Fibroblast of lung (primary cell): ENCODE measurements at regions not wholly inside any gene's neighbourhood (a gene's known extent, or its start where the extent isn't known, plus 50 kb on each side); places are given as distances from the start of the nearest gene placed in this dataset.

Experiments used
- DNase-seq, 2 donors: peaks; one replicate each; pipeline versions ENCODE4 v3.0.0 to v3.0.0-alpha.2; 2010; ENCODE audit warnings: low read depth in 2 of 2
- H2AFZ ChIP-seq: 2 replicates; pipeline ENCODE4 v1.5.1; 2012; ENCODE audit warnings: low read length, control low read depth, inconsistent platforms
- H3K27ac ChIP-seq: 2 replicates; pipeline ENCODE4 v1.5.1; 2011; ENCODE audit warnings: low read length, control low read depth; ENCODE audit not compliant: insufficient read depth
- H3K27me3 ChIP-seq: 2 replicates; pipeline ENCODE4 v1.5.1; 2011; ENCODE audit warnings: mild to moderate bottlenecking, low read length; ENCODE audit not compliant: control insufficient read depth, insufficient read depth
- H3K36me3 ChIP-seq: 2 replicates; pipeline ENCODE4 v1.5.1; 2011; ENCODE audit warnings: low read length; ENCODE audit not compliant: control insufficient read depth, insufficient read depth
- H3K4me1 ChIP-seq: 2 replicates; pipeline ENCODE4 v1.5.1; 2011; ENCODE audit warnings: low read length; ENCODE audit not compliant: control insufficient read depth, insufficient read depth; ENCODE audit errors: extremely low read depth
- H3K4me2 ChIP-seq: 2 replicates; pipeline ENCODE4 v1.5.1; 2011; ENCODE audit warnings: low read length, control low read depth; ENCODE audit not compliant: insufficient read depth; ENCODE audit errors: extremely low read depth
- H3K4me3 ChIP-seq, 4 experiments: fragments of 200-600 bp in 1 of 4; sonication (generic) in 1 of 4; replicated peaks in 1 of 4; 2 replicates each; pipeline ENCODE4 v1.5.1; 2011 to 2016; ENCODE audit warnings: low read length in 4 of 4, low read depth in 3 of 4, mild to moderate bottlenecking in 3 of 4, control low read depth in 2 of 4, inconsistent platforms in 1 of 4, mixed read lengths in 1 of 4; ENCODE audit not compliant: insufficient read depth in 1 of 4; ENCODE audit errors: control extremely low read depth in 1 of 4
- H3K79me2 ChIP-seq: 2 replicates; pipeline ENCODE4 v1.5.1; 2012; ENCODE audit warnings: mild to moderate bottlenecking, low read length, inconsistent platforms; ENCODE audit not compliant: control insufficient read depth, insufficient read depth
- H3K9ac ChIP-seq: 2 replicates; pipeline ENCODE4 v1.5.1; 2011; ENCODE audit warnings: mild to moderate bottlenecking, low read length, control low read depth; ENCODE audit not compliant: insufficient read depth
- H3K9me3 ChIP-seq: 2 replicates; pipeline ENCODE4 v1.5.1; 2012; ENCODE audit warnings: low read depth, low read length; ENCODE audit not compliant: control insufficient read depth, insufficient read depth
- H4K20me1 ChIP-seq: 2 replicates; pipeline ENCODE4 v1.5.1; 2011; ENCODE audit warnings: low read length; ENCODE audit not compliant: control insufficient read depth, insufficient read depth; ENCODE audit errors: extremely low read depth
- CTCF ChIP-seq, 2 donors: IDR thresholded peaks in 1 of 2; conservative IDR thresholded peaks in 1 of 2; 1 replicate in 1 of 2; 2 replicates in 1 of 2; pipeline ENCODE4 v1.5.1; 2011 to 2012; ENCODE audit warnings: low read length in 2 of 2, control low read depth in 1 of 2, inconsistent platforms in 1 of 2, low read depth in 1 of 2, mild to moderate bottlenecking in 1 of 2
- EZH2 ChIP-seq: IDR thresholded peaks from 2 replicates; pipeline ENCODE4 v1.5.1; 2012; ENCODE audit warnings: low read length, control low read depth, mild to moderate bottlenecking; ENCODE audit errors: missing control alignments

- Histone ChIP-seq H3K4me1 (no peaks in the 10 kb centered on the region), H3K79me2 (no peaks in the 10 kb centered on the region), H3K4me2 (no peak overlapping the region), H3K9ac (no peak overlapping the region), H3K4me3 (no peak overlapping the region), H3K27ac (no peak overlapping the region), H2AFZ (no peak overlapping the region), H3K9me3 (no peaks in the 10 kb centered on the region), H4K20me1 (no peaks in the 10 kb centered on the region), H3K27me3 (peaks cover 3% of the 10 kb centered on the region), H3K36me3 (no peaks in the 10 kb centered on the region)
- DNase-seq = no peak
- no peak for TF ChIP-seq EZH2
- no peak for TF ChIP-seq CTCF (conservative IDR thresholded peaks at IDR 0.05 in 1 of 2, IDR thresholded peaks at IDR 0.05 in 1 of 2; ENCODE audit: low read depth in 1 of 2, low read length in 2 of 2)
These were observed 296.9 kb downstream of the MN1 start for GRCh38 chr22:27504360-27505253.

- Histone ChIP-seq H3K27me3 (peaks cover 3% of the 10 kb centered on the region), H3K79me2 (no peaks in the 10 kb centered on the region), H4K20me1 (no peaks in the 10 kb centered on the region), H3K27ac (no peak overlapping the region), H3K4me3 (no peak overlapping the region), H3K9ac (no peak overlapping the region), H3K9me3 (no peaks in the 10 kb centered on the region), H3K4me1 (peaks cover under 1% of the 10 kb centered on the region), H3K36me3 (no peaks in the 10 kb centered on the region), H3K4me2 (no peak overlapping the region), H2AFZ (no peak overlapping the region)
- TF ChIP-seq CTCF (conservative IDR thresholded peaks at IDR 0.05 in 1 of 2, IDR thresholded peaks at IDR 0.05 in 1 of 2; ENCODE audit: low read depth in 1 of 2, low read length in 2 of 2) = no peak
- no peak for TF ChIP-seq EZH2
- peak; percentile 8 to 50 for DNase-seq
These were observed 294.4 kb downstream of the MN1 start for GRCh38 chr22:27507111-27507611.

- Histone ChIP-seq H3K79me2 (no peaks in the 10 kb centered on the region), H3K27ac (no peak overlapping the region), H3K9ac (no peak overlapping the region), H3K4me2 (no peak overlapping the region), H3K4me3 (no peak overlapping the region), H4K20me1 (no peaks in the 10 kb centered on the region), H3K4me1 (peaks cover 5% of the 10 kb centered on the region), H3K36me3 (no peaks in the 10 kb centered on the region), H3K9me3 (no peaks in the 10 kb centered on the region), H3K27me3 (peaks cover 3% of the 10 kb centered on the region), H2AFZ (no peak overlapping the region)
- no peak for TF ChIP-seq EZH2
- TF ChIP-seq CTCF (conservative IDR thresholded peaks at IDR 0.05 in 1 of 2, IDR thresholded peaks at IDR 0.05 in 1 of 2; ENCODE audit: low read depth in 1 of 2, low read length in 2 of 2) = no peak
- DNase-seq = peak in 1 of 2 donors; percentile 57
These were observed 293.5 kb downstream of the MN1 start for GRCh38 chr22:27507935-27508526.
